HG03045 (cell line): ENCODE measurements at regions not wholly inside any gene's neighbourhood (a gene's known extent, or its start where the extent isn't known, plus 50 kb on each side); places are given as distances from the start of the nearest gene placed in this dataset.

ENCODE experiments used
- ATAC-seq: cut with Tn5 transposase; IDR thresholded peaks from one replicate; pipeline ENCODE4 v1.9.1; 2021; ENCODE audit warnings: mild to moderate bottlenecking, moderate library complexity; ENCODE audit not compliant: unreplicated experiment

DNA sequence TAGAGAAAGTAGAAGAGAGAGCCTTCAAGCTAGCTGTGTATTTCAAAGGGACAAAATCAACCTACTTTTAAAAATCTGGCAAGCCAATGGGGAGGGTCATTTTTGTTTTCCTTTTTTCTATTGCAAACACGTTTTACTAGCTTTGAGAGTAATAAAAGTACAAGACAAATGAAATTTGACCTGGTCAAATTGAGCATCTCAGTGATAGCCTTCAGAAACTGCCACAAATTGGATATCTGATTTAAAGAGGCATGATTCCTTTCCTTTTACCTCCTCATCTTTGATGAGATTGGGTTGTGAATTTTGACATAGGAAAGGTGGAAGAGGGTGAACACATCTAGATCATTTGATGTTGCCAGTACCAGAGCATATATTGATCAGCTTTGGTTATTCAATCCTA lies 53.6 kb upstream of the RBMS3 start:
- no peak for ATAC-seq
